Heart left ventricle (tissue), 13 donors: ENCODE measurements at regions not wholly inside any gene's neighbourhood (a gene's known extent, or its start where the extent isn't known, plus 50 kb on each side); places are given as distances from the start of the nearest gene placed in this dataset.

Experiments
- CTCF ChIP-seq, 12 donors: fragments of 200-600 bp; sonication (generic) in 4 of 12; IDR thresholded peaks; one replicate each; pipeline versions ENCODE4 v1.5.0 to v1.8.0; 2018 to 2022; ENCODE audit warnings: antibody characterized with exemption in 12 of 12, mild to moderate bottlenecking in 5 of 12
- POLR2A ChIP-seq, 2 donors: fragments of 450-650 bp; IDR thresholded peaks; one replicate each; pipeline ENCODE4 v1.6.1; 2017; ENCODE audit warnings: antibody characterized with exemption in 2 of 2, mild to moderate bottlenecking in 2 of 2, moderate library complexity in 2 of 2
- donor health status: ischemic (EF 13 %, LVEDD 7.1; RV severe dilation, severe dysfunction).
- donor health status: DM: no; HTN: yes; CAD: no.
- donor health status: DM: no; HTN: no; CAD: no.
- donor health status: ischemic (EF 25% LVEDD 6.9; RV normal size, moderate dysfunction).
- donor health status: ischemic (EF 25% LVEDD 5.7; RV mildly dilated, moderate dysfunction).
- donor health status: ischemic (EF 35%, LVEDD 5.7; RV mildly dilated, moderate dysfunction).
- donor health status: nonischemic (EF 11% LVEDD 7.7; RV severe dilation, severe dysfunction).
- donor health status: DM: yes; HTN: yes; CAD: no.
- donor health status: PGD.
- donor health status: ischemic (EF 29% LVEDD 5.4; RV normal size, mild dysfunction).
- donor health status: nonischemic (EF 23%, LVEDD 6.1; RV moderate dilation, normal function).

- TF ChIP-seq CTCF (IDR thresholded peaks at IDR 0.05) = no peak
- no peak for TF ChIP-seq POLR2A (IDR thresholded peaks at IDR 0.05)
Measured at GRCh38 chr10:70950037-70950436, 61.7 kb upstream of the PCBD1 start.
